ENCODE measurements at regions not wholly inside any gene's neighbourhood (a gene's known extent, or its start where the extent isn't known, plus 50 kb on each side); places are given as distances from the start of the nearest gene placed in this dataset.
A peak's percentile ranks its signal among the peaks of the same experiment; 100 is the strongest.

GRCh38 chr3:39671600-39671999 lies 137.8 kb upstream of the MYRIP start:
- POLR2A ChIA-PET: interaction anchor here (0.5 to 0.6 kb wide), 2 partner anchors 78 to 258 kb away, joined by 3 read pairs; no protein-coding TSS in a partner anchor
- TF ChIP-seq ARID1B (IDR thresholded peaks at IDR 0.05) (0 out of 2 replicates have a peak, but pooled peaks have one; percentile 15), ZNF584 (CRISPR knock-in tag; IDR thresholded peaks at IDR 0.05; ENCODE audit: low read depth) (no peak), TFE3 (CRISPR knock-in tag; IDR thresholded peaks at IDR 0.05) (no peak), VEZF1 (CRISPR knock-in tag; IDR thresholded peaks at IDR 0.05) (0 out of 2 replicates have a peak, but pooled peaks have one; percentile 29), FOSL1 (tag; conservative IDR thresholded peaks at IDR 0.05) (peak; percentile 70)
- 0% methylated on average over 2 of the region's 2 CpGs for WGBS (ENCODE audit: insufficient coverage, low coverage, missing lambda C conversion rate)
- in situ Hi-C loops (cut with MboI): no loop called here
- ATAC-seq (no peak), FAIRE-seq (no peak), DNase-seq (ENCODE audit: extremely low read depth in 1 of 4, low spot score in 3 of 4) (peak in 1 of 4 experiments; percentile 10)
- no peak overlapping the region for H3K4me2 ChIP-seq (ENCODE audit: insufficient read depth, low read length)
- CTCF ChIA-PET (ENCODE audit: low intra/inter-chr PET ratio): no interaction called here
- no peak overlapping the region for H3K27ac ChIP-seq (ENCODE audit: extremely low read depth, low read depth, low read length)
- H3K4me3 ChIP-seq: no peak overlapping the region
- no peaks in the 10 kb centered on the region for H4K20me1 ChIP-seq (replicated peaks; ENCODE audit: control insufficient read depth, insufficient read depth, low read length)
- no peaks in the 10 kb centered on the region for H3K9me1 ChIP-seq (ENCODE audit: control insufficient read depth, insufficient read depth, low read length)
- no peaks in the 10 kb centered on the region for H3K9me3 ChIP-seq (replicated peaks; ENCODE audit: control insufficient read depth, insufficient read depth, low read depth, low read length)
- no peaks in the 10 kb centered on the region for H3K27me3 ChIP-seq (ENCODE audit: control insufficient read depth in 2 of 2, insufficient read depth in 2 of 2, low read length in 2 of 2)
- H3K79me2 ChIP-seq (ENCODE audit: control insufficient read depth, insufficient read depth, low read length): no peaks in the 10 kb centered on the region
- peaks cover 0 to 6% of the 10 kb centered on the region in 2 experiments; a peak in 3 of 5 replicates for H3K4me1 ChIP-seq (replicated peaks in 1 of 2; ENCODE audit: control insufficient read depth in 2 of 2, insufficient read depth in 2 of 2, low read length in 2 of 2)
- BruUV-seq (replicated peaks): no TSS peak
- H3K9ac ChIP-seq (ENCODE audit: insufficient read depth in 1 of 2, low read depth in 2 of 2, low read length in 2 of 2): no peak overlapping the region
- no peaks in the 10 kb centered on the region for H3K36me3 ChIP-seq (ENCODE audit: control insufficient read depth, insufficient read depth, low read length)
- peak overlapping the region; percentile 30; the same call in 1 of the 2 replicates for H2AFZ ChIP-seq (ENCODE audit: low read depth, low read length)
- intact Hi-C loops (cut with micrococcal nuclease): no loop called here

All from K562 (cell line).